UCSD-AML1 (cell line): ENCODE measurements at regions not wholly inside any gene's neighbourhood (a gene's known extent, or its start where the extent isn't known, plus 50 kb on each side); places are given as distances from the start of the nearest gene placed in this dataset.

Source experiments
- DNase-seq: peaks from one replicate; lab custom pipeline; 2025; ENCODE audit not compliant: unreplicated experiment; lab: John Stamatoyannopoulos, UW

DNA sequence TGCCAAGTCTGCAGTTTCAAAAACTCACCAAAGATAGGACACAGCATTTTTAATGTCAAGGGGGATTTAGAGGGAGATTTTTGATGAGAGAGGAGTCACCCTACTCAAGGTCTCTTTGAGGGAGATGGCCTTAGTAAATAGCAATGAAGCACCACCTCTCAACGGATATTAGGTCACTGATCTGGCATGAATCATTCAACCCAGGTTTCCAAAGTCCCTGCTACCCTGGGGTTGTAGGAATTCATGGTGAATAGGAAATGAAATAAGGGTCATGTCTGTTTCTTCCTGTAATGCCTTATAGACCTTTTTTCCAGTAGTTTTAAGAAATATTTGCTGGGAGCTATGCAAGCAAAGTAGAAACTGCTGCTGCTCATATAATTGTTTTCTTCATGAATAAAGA, 2154.9 kb downstream of the LRRC4C start:
- no peak for DNase-seq

DNA sequence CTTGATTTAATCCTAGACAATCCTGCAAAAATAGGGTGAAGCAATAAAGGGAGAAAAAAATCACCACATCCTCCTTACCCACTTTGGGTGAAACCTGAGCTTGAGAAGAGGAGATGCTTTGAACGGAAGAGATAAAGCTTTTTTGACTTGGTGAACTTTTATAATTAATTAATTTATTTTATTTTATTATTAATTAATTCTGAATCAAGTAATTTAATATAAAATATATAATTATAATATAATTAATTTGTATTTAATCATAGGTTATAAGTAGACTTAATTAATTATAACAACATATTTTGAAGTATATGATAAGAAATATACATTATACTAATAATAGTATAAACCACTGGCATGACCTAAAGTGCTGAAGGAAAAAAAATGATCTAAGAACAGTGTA, 2164.8 kb downstream of the LRRC4C start:
- no peak for DNase-seq

DNA sequence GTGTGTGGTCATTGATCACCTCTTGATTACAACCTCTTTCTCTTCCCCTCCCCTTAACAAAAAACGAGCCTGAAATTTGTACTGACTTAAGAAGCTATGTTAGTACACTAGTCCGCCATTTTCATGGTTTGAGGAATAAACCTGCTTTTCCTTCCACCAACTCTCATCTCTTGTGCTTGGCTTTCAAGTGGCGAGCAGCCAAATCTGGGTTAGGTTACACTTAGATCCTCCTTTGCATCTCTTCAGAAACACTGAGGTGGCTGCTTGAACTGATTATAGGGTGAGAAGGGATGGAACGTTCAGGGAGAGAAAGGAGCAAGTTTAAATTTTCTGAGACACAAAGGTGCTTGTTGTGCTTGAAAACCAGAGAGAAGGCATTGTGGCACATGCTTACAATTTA, 2171.4 kb downstream of the LRRC4C start:
- no peak for DNase-seq

DNA sequence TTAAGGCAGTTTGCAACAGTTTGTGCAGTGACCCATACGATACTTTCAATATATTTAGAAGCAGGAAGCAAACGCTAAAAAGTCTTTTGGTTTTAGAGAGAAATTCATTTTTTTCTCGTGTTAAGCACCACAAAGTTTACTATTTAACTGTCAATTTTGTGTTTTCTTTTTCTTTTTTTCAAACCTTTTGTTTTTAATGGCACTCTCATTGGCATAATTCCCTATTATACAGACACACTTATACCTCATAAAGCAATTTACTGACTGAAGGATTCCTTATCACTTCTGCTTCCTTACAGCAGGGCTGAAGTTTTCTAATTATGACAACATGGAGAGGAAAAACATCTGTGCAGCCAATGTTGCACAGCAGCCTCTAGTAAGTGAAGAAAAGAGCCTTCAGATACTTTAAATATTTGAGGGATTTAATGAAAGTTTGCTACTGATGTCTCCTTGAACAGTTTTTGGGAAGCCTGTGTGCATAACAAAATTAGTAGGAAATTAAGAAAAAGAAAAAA, 2191.2 kb downstream of the LRRC4C start:
- DNase-seq = no peak

DNA sequence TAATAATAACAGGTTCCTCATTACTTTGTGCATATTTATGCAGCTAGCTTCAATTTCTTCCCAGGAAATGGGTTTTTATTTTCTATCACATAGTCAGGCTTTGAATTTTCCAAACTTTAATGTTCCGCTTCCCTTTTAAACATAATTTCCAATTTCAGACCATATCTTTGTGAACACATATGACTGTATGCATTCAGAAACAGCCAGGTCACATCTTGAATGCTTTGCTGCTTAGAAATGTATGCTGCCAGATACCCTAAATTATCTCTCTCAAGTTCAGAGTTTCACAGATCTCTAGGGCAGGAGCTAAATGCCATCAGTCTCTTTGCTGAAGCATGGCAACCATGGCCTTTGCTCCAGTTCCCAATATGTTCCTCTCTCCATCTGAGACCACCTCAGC, 2203.8 kb downstream of the LRRC4C start:
- no peak for DNase-seq

DNA sequence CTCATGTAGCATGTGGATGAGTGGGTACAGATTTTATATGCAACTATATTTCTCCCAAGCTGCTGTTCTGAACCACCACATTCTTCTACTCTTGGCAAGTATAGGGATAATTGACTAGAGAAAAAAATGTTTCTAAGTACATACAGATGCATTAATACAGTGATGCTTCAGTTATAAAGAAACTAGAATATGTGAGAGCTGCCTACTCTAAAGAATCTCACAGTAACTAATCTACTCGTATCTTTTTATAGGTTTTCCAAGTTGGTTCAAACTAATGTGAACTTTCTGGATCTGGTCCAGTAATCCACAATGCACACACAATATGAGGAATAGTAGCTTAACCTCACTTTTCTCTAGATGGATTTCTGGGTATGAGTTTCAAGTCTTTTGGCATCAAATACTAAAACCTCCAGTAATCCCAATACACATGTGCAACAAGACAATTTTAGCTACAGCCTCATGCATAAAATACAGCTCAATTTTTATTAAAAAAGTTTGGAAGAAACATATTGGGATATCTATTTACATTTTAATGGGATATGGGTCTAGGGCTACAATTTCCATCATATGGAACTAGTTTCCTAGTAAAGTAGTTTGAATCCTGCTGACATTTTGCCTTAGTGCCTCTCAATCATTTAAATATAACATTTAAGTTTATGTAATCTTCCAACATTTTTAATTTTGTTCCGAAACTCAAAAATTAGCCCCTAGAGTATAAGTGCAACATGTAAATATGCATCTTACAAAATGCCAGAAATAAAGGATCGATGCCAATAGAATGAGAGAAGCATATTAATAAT, 2209.7 kb downstream of the LRRC4C start:
- DNase-seq = no peak

DNA sequence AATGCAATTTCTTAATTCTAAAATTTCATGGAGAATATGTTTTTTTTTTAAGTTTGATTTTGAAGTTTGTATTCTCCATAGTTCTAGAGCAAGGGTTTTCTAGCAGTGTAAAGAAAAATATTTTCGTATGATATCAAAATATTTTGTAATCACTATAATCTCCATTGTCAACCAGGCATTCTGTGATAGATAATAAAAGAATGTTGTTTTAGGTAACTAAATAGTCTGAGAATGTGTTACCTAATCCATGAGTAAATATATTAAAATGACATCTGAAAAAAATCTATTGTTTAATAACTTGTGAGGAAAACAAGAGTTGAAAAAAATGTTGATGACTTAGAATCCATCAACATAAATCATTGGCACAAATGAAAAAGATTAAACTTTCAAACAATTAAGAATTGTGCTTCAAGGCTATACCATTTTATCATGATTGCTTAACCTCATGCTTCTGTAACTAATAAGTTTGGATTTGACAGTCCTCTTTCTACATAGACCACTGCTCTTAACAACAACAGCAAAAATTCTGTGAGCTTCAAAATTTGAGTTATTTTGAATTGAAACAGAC, 2211.8 kb downstream of the LRRC4C start:
- no peak for DNase-seq

DNA sequence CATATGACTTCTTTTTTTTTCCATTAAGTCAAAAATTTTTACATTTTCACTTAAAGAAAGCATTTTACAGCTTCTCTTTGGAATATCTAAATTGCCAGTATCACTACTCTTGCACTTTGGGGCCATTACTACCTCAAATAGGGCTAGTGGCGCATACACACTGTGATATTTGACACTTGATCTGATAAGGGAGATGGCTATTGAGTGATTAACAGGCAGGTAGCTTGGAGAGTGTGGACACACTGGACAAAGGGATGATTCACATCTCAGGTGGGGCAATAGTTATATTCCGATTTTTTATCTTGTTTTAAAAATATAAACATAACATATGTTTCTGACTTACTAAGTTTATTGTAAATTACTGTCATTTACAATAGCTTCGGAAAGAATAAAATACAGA, 2219.9 kb downstream of the LRRC4C start:
- DNase-seq = no peak

DNA sequence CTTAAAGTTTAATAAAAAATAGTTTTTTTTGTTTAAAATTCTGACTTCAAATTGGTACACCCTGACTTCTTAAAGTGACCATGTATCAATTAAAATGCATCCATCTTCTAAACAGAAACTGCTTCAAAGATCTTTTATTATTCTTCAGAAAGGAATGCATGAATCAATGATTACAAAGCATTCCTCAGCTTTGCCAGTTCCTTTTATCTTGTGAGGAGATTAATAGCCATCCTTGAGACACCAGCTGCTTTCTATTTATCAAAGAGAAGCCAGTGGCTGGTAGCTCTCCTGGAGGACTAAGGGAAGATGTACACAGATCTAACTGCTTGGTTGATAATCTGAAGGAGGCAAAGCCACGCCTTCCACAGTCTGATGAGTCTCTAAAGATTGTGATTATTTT, 2222.5 kb downstream of the LRRC4C start:
- DNase-seq = no peak

DNA sequence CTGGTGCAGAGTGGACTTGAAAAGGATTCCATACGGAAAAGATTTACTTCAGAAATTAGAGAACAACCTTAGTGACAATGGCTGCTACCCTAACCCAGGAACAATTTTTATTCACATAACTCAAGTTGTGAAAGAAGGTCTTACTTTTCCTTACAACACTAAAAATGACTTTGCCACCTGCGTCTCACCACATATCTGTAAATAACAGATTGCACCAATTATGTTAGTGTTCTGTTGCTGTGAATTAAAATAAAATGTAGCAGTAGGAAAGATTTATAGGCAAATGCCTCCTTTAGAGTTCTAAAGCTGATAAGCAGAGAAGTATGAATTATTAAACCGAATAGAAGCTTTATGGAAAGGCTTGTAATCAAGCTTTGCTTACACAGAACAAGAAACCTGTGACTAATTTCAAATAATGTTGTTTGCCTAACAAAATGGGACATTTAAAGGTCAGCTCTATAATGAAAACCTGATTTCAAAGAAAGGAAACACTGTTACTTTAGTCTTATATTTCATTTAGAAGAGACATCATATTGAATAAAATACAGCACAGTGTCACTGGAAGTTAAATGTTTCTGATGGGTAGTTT, 2237.8 kb downstream of the LRRC4C start:
- no peak for DNase-seq

DNA sequence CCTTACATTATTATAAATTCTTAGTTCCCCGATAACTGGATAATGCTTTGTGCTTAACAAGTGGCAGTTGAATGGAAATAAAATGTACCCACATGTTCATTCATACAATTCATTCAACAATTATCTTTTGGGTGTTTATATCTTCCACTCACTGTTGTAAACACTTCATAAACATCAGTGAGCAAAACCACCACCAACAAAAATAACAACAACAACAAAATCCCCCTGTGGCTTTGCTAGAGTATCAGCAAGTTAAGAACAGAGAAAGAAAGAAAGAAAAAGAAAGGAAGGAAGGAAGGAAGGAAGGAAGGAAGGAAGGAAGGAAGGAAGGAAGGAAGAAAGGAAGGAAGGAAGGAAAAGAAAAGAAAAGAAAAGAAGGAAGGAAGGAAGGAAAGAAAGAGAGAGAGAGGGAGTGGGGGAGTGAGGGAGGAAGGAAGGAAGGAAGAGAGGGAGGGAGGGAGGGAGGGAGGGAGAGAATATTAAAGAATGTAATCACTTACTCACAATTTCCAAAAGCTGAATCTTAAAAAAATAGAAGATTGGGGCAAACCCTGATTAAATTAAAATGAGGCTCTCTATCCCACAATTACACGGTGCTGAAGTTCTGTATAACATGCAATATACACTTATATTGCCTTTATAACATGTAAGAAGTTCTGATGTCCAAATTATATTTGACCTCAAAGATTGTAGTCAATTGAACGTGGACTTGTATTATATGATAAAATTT, 2238.8 kb downstream of the LRRC4C start:
- DNase-seq = no peak

DNA sequence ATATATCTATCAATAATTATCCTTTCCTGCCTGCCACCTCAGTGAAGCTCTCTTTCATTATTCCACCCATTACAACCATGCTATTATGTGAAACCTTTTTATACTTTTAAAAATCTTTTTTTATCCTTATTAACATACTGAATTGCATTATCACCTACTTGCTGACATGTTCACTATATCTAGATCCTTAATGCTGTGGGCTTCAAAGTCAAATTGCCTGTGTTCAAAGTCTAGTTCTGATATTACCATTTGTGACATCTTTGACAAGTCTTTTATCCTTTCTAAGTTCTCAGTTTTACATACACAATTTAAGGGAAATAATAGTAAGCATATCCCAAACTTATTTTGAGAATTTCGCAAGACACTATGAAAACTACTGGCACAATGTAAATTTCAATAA, 2239.4 kb downstream of the LRRC4C start:
- no peak for DNase-seq

DNA sequence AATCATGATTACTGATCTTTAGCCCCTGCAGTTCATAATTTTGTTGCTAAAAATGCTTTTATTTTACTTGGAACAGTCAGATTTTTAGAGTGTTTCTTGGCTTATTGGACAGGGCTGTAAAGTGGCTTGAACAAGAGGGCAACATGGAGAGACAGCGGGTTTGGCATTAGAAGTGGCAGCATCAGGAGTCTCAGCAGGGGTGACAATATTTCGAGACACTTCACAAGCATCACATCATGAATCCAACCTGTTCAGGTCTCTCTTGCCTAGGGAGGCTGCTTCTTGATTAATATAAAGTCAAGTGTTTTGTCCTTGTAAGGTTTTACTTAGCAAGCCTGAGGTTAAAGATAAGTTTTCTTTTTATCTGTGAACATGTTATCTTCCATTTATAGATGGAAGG, 2249.5 kb downstream of the LRRC4C start:
- no peak for DNase-seq

DNA sequence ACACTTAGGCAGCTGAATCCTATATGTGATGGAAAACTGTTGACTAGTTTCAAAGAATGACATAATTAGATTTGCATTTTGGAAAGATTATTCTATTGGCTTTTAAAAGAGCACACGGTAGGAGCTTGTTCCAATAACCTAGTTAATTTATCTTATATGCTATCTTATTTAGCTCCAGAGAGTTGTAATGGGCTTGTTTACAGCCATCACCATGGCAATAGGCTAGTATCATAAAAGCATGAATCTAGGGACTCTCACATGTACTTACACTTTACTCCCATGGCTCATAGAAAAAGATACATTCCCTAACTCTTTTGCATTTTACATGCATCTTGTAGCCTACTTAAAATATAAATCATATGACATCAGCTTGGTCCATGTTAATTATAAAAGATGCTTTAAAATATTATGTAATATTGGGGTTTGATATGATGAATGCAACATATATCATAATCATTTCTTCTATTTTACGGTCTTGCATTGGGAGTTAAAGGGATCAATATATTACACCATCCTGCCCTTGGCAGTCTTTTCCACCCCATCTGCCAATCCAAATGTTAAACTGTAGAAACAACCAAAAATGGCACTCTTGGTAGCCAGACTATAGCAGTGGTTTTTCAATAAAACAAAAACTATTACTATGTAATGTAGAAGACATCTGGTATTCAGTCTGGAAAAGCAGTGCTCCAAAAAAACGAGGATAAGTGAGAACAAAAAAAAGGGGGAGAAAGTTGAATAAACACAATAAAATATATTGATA, 2254.0 kb downstream of the LRRC4C start:
- no peak for DNase-seq

DNA sequence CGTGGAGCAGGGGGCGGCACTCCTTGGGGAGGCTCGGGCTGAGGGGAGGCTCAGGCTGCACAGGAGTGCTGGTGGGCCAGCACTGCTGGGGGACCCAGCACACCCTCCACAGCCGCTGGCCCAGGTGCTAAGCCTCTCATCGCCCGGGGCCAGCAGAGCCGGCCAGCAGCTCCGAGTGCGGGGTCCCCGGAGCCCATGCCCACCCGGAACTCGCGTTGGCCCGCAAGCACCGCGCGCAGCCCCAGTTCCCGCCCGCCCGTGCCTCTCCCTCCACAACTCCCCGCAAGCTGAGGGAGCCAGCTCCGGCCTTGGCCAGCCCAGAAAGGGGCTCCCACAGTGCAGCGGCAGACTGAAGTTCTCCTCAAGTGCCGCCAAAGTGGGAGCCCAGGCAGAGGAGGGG, 2266.8 kb downstream of the LRRC4C start:
- no peak for DNase-seq

DNA sequence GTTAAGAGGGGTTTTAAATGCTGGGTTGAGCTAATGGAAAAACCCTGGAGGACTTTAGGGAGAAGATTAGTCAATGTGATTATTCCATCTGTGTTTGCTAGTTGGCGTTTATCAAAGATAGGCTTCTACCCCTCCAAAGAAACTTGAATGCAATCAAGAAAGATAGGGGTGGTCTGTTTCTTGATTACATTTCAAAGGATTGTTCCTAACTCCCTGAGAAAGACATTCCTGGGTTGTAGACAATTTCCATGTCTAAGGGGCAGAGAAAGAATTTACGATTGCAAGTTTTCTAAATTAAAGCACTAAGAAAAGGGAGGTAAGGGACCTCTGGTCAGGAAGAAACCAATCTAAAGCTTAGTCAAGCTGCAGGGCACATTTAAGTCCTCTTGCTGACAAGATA, 2268.7 kb downstream of the LRRC4C start:
- DNase-seq = no peak

DNA sequence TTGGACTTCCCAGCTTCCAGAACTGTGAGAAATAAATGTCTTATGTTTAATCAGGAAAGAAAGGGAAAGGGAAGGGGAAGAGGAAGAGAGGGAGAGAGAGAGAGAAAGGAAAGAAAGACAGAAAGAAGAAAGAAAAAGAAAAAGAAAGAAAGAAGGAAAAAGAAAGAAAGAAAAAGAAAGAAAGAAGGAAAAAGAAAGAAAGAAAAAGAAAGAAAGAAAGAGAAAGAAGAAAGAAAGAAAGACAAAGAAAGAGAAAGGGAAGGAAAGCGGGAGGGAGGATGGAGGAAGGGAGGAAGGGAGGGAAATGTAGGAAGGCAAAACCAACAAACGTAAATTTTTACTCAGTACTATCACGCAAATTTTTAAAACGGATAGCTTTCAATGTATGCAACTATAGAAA, 2281.8 kb downstream of the LRRC4C start:
- no peak for DNase-seq

DNA sequence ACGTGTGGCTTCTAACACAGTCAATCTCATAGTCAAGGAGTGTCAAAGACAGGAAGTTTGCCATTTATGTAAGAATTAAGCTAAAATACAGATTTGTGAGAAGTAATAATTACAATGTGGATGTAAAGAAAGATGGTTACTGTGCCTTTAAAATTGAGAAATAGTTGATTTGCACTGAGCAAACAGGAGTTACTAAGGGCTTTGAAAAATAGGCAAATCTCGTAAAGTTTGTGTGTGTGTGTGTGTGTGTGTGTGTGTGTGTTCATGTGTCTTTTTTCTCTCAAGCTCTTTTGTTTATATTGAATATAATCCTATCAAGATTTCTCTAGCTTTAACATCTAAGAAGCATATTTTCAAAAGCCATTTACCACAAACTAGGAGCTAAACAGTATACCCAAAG, 2284.5 kb downstream of the LRRC4C start:
- DNase-seq = no peak

DNA sequence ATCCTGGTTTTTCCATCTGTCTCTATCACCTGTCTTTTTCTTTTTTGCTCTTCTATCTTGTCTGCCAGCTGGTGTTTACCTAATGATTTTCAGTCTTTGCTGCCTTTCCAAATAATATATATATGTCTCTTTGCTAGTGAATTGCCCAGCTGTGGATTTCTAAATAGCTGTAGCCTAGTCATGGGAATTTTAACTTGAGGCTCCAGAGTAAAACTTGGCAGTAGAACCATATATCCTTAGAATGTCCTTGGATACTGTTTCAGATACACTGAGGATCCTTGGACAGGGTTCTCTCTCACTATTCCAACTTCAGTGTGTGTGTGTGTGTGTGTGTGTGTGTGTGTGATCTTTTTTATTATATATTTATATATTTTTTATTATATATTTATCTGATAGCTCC, 2285.3 kb downstream of the LRRC4C start:
- no peak for DNase-seq

DNA sequence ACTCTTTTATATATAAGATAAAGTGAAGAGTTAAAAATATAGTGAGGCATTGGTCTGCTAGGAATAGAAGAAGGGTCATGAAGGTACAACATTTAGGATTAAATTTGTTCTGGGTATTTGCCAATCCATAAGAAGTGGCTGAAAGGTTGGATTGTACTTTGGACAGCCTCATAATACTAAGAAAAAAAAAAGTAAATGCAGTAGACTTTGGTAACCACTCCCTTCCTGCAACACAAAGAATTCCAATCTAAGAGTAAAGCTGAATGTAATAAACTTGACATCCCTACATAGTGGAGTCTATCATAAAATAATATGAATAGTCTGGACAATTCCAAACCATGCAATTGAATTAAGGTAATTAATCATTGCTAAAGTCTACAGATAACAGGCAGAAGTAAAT, 2294.4 kb downstream of the LRRC4C start:
- DNase-seq = no peak

DNA sequence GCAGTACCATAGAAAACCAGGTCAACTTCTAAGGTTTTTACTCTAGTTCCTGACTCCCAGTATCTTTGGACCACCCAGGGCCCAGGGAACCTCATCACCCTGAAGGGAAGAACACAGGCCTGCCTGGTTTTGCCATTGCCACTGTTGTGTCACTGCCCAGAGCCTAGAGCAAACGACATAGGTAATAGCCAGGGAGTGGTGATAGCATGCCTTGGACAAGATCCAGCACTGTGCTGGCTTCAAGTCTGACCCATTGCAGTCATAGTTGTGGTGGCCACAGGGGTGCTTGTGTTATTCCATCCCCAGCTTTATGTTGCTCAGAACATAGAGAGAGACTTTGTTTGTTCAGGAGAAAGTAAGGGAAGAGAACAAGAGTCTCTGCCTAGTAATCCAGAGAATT, 2310.2 kb downstream of the LRRC4C start:
- no peak for DNase-seq
